Panc1 (cell line): ENCODE measurements at regions not wholly inside any gene's neighbourhood (a gene's known extent, or its start where the extent isn't known, plus 50 kb on each side); places are given as distances from the start of the nearest gene placed in this dataset.

Experiments used
- POLR2AphosphoS5 ChIP-seq: IDR thresholded peaks from 2 replicates; pipeline ENCODE4 v1.6.1; 2012; ENCODE audit warnings: mild to moderate bottlenecking, low read depth, low read length, moderate library complexity
- SIN3A ChIP-seq: IDR thresholded peaks from 2 replicates; pipeline ENCODE4 v1.6.1; 2012; ENCODE audit warnings: low read depth, mild to moderate bottlenecking, low read length, moderate library complexity, borderline replicate concordance; ENCODE audit not compliant: insufficient read depth
- TCF7L2 ChIP-seq: IDR thresholded peaks from 2 replicates; pipeline ENCODE4 v1.6.1; 2011; ENCODE audit warnings: mild to moderate bottlenecking, low read depth, low read length, inconsistent platforms
- TF ChIP-seq, protein P1 (sequence below): fragments of 450-650 bp; IDR thresholded peaks from 2 replicates; pipeline ENCODE4 v1.5.1; 2017; ENCODE audit warnings: mild to moderate bottlenecking
- TF ChIP-seq, protein P2 (sequence below), 2 experiments: IDR thresholded peaks; 2 replicates each; pipeline ENCODE4 v1.6.1; 2011 to 2012; ENCODE audit warnings: low read depth in 2 of 2, control low read depth in 1 of 2, low read length in 1 of 2, mild to moderate bottlenecking in 1 of 2, moderate library complexity in 1 of 2; ENCODE audit not compliant: insufficient read depth in 1 of 2

GRCh38 chr3:193906849-193907410 is 229.0 kb upstream of the HES1 start:
- TF ChIP-seq, protein P1, sequence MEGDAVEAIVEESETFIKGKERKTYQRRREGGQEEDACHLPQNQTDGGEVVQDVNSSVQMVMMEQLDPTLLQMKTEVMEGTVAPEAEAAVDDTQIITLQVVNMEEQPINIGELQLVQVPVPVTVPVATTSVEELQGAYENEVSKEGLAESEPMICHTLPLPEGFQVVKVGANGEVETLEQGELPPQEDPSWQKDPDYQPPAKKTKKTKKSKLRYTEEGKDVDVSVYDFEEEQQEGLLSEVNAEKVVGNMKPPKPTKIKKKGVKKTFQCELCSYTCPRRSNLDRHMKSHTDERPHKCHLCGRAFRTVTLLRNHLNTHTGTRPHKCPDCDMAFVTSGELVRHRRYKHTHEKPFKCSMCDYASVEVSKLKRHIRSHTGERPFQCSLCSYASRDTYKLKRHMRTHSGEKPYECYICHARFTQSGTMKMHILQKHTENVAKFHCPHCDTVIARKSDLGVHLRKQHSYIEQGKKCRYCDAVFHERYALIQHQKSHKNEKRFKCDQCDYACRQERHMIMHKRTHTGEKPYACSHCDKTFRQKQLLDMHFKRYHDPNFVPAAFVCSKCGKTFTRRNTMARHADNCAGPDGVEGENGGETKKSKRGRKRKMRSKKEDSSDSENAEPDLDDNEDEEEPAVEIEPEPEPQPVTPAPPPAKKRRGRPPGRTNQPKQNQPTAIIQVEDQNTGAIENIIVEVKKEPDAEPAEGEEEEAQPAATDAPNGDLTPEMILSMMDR = no peak
- TF ChIP-seq, protein P2, sequence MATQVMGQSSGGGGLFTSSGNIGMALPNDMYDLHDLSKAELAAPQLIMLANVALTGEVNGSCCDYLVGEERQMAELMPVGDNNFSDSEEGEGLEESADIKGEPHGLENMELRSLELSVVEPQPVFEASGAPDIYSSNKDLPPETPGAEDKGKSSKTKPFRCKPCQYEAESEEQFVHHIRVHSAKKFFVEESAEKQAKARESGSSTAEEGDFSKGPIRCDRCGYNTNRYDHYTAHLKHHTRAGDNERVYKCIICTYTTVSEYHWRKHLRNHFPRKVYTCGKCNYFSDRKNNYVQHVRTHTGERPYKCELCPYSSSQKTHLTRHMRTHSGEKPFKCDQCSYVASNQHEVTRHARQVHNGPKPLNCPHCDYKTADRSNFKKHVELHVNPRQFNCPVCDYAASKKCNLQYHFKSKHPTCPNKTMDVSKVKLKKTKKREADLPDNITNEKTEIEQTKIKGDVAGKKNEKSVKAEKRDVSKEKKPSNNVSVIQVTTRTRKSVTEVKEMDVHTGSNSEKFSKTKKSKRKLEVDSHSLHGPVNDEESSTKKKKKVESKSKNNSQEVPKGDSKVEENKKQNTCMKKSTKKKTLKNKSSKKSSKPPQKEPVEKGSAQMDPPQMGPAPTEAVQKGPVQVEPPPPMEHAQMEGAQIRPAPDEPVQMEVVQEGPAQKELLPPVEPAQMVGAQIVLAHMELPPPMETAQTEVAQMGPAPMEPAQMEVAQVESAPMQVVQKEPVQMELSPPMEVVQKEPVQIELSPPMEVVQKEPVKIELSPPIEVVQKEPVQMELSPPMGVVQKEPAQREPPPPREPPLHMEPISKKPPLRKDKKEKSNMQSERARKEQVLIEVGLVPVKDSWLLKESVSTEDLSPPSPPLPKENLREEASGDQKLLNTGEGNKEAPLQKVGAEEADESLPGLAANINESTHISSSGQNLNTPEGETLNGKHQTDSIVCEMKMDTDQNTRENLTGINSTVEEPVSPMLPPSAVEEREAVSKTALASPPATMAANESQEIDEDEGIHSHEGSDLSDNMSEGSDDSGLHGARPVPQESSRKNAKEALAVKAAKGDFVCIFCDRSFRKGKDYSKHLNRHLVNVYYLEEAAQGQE (IDR thresholded peaks at IDR 0.05; ENCODE audit: insufficient read depth in 1 of 2, low read depth in 2 of 2, low read length in 1 of 2) = no peak
- TF ChIP-seq POLR2AphosphoS5 (no peak), SIN3A (no peak), TCF7L2 (no peak)
